NCI-H1694 treated with DMSO at 0.1 percent for 48 hours (cell line): ENCODE measurements at regions not wholly inside any gene's neighbourhood (a gene's known extent, or its start where the extent isn't known, plus 50 kb on each side); places are given as distances from the start of the nearest gene placed in this dataset.
"Not testable (repeated sequence)": the region's sequence is repeated elsewhere in the genome, so short reads cannot be mapped to it uniquely, and the experiment has no call there.

Experiments
- DNase-seq: peaks from one replicate; lab custom pipeline; 2025; lab: John Stamatoyannopoulos, UW

DNA sequence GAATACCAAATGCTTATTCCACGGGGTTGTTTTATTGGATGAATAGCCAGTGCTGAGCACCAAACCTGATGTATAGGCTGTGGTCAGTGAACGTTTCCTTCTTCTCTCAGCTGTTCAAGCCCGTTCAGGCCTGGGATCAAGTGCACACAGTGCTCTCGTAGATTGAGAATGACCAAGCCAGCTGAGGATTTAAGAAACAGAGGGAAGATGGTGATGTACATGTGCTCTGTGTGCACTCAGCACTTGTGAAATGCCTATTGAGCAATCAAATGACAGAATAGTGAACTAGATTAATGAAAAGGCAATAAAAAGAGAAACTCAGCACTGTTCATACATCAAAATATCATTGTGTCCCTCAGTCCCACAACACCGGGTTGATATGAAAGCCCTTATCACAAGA lies 302.5 kb downstream of the BMPER start:
- no peak for DNase-seq

DNA sequence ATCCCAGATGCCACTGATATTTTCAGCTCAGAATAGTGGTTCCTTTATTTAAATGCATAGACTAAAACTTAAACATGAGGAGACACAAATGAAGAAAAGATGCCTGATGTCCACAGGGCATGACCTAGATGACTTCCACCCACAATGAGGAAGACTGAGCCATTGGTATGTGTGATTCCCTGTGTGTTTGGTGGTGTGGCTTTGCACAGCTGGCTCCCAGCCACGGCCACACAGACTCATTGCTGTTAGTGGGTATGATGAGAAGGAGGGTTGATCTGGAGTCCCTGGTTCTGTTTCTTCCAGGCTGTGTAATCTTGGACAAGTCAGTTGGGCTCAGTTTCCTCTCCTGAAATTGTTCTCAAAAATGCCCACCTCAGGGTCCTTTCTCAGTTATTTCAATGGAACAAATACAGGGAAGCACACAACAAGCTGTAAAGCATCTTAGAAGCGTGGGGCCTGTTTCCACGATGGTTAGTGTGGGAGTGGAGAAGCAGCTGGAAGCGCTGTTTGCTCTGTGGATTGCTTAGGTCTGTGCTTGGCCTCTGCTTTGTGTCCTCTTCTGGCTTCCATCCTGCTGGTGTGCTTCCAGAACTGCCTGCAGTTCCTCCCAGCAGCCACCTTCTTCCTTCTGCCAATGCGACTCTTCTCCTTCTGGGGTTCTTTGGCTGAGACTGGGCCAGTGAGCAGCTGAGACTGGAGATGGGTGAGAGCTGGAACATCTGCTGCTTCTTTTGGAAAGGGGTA lies 303.7 kb downstream of the BMPER start:
- no peak for DNase-seq

DNA sequence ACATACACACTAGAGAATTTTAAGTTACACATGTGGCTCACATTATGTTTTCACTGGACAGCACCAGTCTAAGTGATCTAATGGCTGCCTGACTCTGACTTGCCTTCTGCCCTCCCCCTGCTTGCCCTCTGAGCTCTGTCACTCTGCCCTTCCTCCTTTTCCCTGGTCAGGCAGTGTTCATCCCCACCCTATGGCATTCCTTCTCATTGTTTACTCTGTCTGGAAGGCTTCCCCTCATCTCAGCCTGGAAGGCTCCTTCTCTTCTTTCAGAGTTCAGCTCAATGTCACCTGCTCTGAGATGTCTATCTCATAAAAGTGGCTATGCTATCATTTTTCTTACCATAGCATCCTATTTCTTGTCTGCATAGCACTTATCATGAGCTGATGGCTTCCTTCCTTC lies 305.7 kb downstream of the BMPER start:
- no peak for DNase-seq

DNA sequence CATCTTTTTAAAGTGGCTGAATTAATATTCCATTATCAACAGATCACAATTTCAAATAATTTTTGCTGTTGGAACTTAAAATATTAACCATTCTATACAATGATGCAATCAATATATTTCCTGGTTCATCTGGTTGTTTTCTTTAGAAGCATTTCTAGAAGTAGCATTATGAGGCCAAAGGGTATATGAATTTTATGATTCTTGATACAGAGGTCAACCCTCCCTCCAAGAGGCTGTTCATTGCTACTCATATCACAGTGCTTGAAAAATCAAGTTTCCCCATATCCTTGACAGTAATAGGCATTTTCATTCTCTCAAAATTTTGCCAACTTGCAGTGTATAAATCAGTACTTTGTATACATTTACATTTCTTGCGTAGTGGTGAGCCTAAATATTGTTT lies 312.6 kb downstream of the BMPER start:
- DNase-seq: no peak

DNA sequence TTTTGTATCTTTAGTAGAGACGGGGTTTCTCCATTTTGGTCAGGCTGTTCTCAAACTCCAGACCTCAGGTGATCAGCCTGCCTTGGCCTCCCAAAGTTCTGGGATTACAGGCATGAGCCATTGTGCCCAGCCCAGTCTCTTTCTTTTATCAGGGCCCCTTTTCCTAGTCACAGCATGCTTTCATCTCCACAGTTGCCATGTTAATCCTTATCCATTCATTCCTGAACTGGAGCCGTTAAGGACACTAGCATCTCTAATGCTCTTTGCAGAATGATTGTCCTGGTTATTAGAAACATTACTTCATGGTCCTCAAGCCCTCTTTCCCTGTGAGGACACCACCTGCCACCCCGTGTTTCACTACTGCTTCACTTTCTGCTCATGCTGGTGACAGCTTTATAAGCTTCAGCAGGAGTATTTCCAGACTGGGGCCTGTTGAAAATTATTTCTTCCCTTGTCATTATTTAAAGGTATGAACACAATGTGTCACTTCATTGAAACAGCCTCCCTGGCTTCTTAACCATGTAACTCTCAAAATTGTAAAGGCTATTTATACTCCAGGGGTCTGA lies 313.9 kb downstream of the BMPER start:
- DNase-seq: no peak

DNA sequence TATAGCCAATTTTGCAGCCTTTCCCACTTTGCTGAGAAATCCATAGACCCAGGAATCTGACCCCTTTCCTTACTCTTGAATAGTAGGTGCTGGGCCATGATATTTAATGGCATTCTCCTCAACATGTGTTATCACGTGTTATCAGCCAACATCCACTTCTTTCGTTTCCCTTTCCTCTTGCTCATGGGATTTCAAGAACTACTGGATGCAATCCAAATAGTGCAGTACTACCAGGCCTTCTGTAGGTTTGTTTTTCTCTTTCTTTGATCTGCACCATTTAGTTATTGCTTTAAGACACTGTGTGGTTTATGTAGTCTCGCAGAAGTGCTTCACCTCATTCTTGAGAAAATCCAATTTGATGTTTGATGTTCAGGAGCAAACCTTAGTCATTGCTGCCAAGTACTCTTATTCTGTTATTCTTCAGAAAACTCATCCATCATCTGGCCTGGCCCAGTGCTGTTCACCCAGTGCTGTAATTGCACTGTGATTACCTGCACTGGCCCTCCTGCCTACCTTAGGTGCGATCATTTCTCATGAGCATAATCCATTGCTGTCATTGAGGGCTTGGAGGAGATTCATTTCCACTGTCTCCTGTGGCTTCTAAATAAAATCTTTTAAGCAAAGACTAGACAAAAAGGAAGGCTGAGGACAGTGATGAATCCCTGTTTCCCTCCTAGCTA lies 315.3 kb downstream of the BMPER start:
- no peak for DNase-seq

DNA sequence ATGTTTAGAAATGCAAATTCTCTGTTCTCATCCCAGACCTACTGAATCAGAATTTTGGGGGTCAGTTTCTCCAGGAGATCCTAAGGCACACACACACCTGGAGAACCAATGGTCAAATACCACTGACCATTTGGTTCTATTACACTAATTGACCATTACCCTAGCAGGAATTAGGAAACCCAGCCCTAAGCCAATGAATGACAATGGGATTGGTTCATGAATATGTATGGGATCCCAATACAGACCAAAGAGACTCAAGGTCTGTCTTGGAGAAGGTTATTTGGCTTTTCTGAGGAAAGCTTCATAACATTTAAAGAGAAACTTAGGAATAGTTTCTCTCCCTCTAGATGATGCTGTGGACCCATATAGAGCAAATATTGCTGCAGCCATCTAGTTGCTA lies 317.0 kb downstream of the BMPER start:
- no peak for DNase-seq

DNA sequence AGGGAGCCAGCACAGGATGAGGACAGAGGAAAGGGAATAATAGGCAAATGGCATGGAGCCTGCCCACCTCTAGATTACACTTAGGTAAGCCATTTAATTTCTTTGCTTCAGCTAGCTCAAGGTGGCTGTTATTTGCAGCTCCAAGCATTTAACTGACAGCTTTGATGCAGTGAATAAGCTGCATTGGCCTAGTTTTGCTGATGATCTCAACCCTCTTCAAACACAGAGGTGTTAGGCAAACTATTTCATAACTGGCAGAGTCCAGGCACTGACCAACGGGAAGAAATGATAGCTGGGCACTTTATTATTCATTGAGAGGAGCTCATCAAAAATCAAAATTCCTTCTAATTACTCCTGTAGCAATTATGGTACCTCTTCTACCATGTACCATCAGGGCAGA lies 317.4 kb downstream of the BMPER start:
- DNase-seq: no peak

DNA sequence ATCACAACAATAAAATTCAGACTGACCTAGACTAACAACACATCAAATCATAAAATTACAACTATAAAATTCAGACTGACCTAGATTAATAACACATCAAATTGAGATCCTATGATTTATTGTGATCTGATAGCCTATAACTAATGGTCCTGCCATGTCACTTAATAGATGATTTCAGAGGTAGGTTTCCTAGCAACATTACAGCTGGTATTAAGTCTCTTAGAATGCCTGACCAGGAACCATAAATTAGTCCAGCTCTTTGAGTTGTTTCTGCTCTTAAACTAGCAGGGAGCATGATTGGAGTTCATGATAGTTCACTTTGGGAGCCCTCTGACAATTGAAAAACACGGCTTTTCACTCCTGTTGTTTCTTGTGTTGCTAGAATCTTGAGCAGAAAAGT lies 318.9 kb downstream of the BMPER start:
- no peak for DNase-seq

DNA sequence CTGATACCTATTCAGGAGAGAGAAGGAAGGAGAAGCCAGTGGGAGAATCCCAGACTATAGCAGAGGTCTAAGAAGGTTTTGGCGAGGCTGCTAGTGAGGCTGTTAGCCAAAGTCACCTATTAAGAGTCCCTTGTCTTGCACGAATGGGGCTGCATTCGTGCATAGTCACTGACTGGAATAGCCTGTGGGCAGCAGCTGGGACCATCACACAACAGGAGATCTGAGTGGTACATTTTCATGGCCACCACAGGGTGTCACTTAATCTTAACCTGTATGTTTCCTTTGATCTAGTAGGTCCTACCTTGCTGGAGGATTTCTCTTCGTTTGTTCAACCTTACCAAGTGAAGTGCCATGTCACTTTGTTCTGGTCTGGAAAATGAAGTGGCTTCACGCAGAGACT lies 319.9 kb downstream of the BMPER start:
- no peak for DNase-seq

DNA sequence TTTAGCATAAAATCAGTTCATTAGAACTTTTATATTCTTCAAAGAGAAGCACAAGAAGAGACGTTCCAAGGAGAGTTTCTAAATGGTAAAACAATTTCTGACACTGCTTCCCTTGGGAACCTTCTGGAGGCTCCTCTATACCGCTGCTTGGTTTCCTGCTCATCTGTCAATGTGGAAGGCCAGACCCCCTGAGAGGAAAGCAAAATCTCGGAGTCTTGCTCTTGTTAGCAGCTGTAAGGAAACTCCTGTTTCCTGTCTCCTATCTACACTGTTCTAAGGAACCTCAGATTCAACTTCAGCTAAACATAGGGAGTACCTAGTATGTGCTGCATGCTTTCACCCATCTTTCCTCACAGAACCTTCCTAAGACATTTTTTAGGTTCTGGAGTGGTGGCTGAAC lies 322.2 kb downstream of the BMPER start:
- no peak for DNase-seq

DNA sequence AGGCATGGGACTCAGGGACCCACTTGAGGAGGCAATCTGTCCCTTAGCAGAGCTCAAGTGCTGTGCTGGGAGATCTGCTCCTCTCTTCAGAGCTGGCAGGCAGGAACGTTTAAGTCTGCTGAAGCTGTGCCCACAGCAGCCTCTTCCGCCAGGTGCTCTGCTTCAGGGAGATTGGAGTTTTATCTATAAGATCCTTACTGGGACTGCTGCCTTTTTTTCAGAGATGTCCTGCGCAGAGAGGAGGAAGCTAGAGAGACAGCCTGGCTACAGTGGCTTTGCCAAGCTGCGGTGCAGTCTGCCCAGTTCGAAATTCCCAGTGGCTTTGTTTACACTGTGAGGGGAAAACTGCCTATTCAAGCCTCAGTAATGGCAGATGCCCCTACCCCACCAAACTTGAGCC lies 329.8 kb downstream of the BMPER start:
- DNase-seq: not testable (repeated sequence)

DNA sequence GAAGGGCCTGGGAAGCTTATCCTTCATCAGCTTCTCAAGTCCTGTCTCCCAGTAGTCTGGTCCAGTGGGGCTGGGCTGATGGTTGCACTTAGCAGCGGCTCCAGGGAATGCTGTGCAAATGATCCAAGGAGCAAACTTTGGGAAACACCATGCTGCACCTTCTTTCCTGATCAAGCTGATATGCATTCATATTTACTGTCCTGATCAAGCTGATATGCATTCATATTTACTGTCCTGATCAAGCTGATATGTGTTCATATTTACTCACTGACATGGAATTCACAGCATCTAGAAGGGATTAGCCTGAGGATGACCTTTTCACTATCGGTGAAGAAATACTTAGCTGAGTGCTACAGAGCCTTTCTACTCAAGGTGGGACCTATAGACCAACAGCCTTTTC lies 330.7 kb downstream of the BMPER start:
- DNase-seq: no peak

DNA sequence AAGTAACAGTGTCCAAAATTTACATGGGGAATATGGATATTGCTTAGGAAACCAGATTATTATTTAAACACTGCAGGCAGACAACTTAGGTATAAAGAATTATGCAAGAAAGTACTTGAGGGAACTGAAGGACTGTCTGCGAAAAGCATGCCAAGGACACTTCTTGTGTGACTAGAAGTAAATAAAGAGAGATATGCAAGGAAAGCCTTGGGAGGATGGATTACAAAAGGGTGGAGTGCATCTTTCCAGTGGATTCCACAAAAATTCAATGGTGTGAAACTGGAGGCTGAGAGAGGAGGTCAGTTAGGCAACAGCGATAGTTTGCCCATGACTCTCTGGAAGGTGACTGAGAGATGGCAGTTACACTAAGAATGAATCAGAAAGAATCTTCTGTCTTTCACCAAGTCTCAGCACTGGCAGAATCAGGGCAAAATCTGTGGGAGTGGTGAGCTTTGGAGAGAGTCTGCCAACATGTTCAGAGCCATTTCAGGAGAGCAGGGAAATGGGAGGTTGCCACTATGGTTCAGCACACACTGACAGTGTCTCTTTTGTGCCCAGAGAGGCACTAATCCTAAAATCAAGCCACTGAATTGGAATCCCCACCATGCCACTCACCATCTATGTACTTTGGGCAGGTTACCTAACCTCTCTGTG lies 331.6 kb downstream of the BMPER start:
- DNase-seq: no peak

DNA sequence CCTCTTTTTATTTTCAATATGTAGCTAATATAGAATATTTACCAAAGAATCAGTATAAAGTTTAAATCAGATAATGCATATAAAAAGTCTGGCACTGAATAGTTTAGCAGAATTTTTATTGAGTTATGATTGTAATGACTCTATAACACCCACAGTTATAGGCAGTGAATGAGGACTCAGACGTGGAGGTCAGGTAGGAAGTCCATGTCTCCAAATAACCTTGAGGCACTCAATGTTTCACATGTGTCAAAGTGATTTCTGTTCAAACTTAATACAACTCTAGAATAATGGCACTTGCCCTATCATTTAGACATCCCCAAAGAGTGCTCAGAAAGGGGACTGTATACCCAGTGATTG lies 332.1 kb downstream of the BMPER start:
- no peak for DNase-seq

DNA sequence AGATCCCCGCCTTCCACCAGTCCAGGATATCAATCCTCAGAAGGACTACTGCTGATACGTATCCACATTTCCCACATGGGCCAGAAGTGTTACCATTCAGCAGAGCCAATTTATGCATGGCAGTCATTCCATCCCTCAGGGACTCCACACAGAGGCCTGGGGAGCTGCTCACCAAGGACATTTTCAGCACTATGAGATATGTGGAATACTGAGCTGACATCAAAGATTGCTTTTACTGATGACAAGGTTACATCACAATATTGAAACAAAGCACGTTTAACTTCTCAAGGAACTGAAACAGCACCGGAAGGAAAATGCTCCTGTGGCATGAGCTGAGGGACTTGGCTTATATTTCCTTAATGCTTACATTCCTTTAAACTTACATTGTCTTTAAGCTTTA lies 335.1 kb downstream of the BMPER start:
- no peak for DNase-seq

DNA sequence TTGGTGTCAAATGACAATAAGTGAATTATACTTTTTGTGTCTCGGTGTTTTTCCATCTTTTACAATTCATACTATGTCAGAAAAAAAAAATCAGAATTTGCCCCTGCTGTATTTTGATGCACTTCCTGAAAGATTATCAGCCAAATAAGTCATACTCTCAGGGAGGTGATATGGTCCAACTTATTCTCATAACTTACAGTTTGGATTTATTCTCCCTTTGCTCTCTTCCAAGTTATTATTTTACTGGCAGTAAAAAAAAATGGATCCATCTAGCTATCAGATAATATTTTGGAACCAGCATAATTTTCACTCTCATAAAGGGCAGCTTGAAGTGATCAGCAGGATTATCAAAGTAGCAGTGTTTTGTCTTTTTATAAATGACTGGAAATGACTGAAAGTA lies 337.1 kb downstream of the BMPER start:
- no peak for DNase-seq

DNA sequence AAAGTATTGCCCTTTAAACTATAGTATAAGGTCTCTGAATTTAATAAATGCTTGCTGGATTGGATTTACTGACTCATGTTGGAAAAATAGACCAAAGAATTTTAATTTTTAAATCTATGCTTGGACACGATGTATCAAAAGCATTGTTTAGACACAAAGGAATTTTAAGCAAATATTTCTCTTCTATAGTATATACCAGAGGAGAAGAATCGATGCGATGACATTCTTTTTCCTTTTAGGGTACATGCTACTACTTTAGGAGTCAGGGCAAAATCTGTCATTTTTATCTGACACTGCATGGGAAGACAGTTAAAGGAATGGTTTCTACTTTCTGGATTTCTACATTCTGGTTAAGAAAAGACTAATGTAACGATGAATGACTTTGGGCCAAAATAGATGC lies 339.9 kb downstream of the BMPER start:
- DNase-seq: no peak

DNA sequence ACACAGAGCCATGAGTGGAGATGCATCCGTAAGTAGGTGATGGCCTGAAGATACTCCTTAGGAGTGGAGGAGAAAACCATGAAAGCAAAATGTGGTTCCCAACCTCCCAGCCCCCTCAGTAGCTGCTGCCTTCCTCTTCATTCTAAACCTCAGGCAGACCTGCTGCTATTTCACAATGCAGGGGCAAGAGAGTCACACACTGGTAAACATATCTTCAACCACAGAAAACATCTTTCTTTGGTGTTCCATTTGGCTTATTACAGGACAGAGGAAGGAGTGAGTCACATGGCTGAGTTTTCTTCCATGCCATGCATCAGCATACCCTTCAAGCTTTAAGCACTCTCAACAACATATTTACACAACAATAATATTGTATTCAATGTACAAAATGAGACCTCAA lies 342.1 kb downstream of the BMPER start:
- DNase-seq: no peak

DNA sequence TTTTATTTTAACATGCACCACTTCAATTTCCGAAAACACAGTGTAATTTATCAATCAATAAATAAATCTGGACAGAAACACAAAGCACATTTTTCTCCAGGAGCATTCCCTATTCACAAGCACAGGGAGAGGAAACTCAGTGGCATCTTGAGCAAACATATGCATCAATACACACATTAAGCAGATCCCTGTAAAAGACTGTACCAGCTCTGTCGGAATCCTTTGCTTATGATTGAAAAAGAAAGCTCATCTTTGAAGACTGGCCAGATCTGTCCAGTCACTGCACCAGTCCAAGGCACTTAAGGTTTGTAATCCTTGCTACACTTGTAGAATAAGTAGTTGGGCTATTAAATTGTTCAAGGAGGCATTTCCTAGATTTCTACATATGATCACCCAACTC lies 343.9 kb downstream of the BMPER start:
- no peak for DNase-seq

DNA sequence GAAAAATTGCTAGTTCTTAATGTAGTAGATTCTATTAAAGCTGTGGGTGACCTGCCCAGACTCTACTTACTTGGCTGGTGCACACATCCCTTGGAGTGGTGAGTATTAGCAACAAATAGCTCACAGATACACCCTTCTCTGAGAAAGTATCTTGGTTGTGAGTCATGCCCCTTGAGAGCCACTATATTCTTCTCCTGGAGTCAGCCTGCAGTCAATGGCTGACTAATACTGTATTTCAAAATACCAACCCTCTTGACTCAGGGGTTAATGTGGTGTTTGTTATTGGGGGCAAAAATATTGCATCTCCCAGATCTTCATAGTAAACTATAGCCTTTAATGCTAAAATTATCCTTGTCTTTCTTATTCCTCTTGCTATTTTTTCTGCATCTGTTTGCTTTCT lies 354.9 kb downstream of the BMPER start:
- no peak for DNase-seq

DNA sequence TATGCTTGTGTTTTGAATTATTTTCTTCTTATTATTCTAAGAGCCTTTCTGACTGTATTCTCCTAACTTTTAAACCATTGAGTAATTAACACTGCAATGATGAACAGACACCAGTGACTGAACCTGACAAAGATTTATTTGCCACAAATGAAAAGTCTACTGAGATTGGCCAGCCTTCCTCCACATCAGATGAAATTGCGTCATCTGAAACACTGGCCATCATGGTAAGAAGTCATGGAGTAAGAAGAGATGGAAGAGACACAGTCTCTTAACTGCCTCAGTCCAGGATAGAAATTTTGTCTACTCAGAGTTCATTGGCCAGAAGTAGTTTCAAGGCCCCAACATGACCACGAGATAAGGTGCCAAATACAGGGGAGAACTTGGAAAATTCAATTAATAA lies 357.8 kb downstream of the BMPER start:
- no peak for DNase-seq

DNA sequence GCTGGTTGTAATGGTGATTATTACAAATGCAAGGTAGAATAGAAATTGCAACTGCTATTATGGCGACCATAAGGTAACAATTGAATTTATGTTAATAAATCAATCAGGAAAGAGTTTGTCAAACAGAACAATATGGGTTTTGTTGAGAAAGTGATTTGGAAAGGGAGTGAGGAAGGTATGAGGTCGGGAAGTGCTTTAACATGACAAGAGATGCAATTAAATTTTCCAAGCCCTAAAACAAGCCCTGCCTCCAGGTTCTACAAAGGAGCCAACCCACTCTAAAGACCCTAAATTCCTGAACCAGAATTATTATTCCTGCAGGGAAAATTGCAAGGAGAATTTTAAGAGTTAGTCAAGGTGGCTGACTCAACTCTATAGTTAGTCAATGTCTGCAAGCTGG lies 363.7 kb downstream of the BMPER start:
- no peak for DNase-seq
